Inflammatory macrophage (primary cell): ENCODE measurements at regions not wholly inside any gene's neighbourhood (a gene's known extent, or its start where the extent isn't known, plus 50 kb on each side); places are given as distances from the start of the nearest gene placed in this dataset.
A peak's percentile ranks its signal among the peaks of the same experiment; 100 is the strongest.
"Not testable (repeated sequence)": the region's sequence is repeated elsewhere in the genome, so short reads cannot be mapped to it uniquely, and the experiment has no call there.

Experiments used
- DNase-seq, 2 donors: peaks; one replicate each; pipeline ENCODE4 v3.0.0-alpha.2; 2020 to 2022

DNA sequence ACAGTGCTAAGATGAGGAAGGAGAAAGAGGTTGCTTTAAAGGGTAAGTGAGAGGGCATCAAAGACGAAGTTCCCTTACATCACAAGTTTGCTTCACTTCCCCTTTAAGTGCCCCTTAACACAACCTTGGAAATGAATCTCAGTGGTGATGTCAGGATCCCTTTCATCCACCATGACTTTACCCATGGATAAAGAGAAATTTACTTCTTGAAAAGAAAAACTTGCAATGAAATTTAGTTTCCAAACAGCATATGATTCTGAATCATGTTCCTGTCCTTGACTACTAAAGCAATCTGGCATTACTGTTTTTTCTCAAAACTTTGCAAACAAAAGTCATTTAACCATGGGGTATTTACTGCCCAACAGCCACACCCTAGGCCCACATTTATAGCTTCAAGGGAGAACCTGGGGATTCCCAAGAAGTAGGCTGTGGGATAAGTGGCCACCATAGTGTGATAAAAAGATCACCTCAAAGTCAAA is 135.9 kb downstream of the ITGB8 start:
- DNase-seq = peak; percentile 91 to 98

GRCh38 chr7:20470082-20470481 is 139.4 kb downstream of the ITGB8 start:
- DNase-seq = no peak

- DNase-seq = peak; percentile 79 to 84
These were observed 140.0 kb downstream of the ITGB8 start for GRCh38 chr7:20470726-20471125.

DNA sequence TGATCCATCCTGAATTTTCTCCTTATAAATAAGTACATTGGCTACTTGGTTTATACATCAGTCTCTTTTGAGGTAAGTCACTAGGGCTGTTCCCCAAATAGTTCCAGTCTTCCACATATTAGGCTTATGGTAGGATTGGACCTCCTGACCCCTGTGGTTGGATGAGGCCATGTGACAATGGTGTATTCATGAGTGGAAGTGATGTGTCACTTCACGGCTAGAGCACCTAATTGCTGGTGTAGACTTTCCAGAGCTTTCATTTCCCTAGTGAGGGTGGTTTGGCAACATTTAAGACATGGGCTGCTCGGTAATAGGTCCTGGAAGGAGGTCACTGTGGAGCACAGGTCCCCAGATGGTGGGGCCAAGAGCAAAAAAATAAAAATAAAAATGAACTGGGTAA is 141.2 kb upstream of the ABCB5 start:
- DNase-seq = peak; percentile 58 to 64

- DNase-seq = peak in 1 of 2 donors; percentile 50
These were observed 139.7 kb upstream of the ABCB5 start for GRCh38 chr7:20475756-20476155.

GRCh38 chr7:20477067-20477466 is 138.4 kb upstream of the ABCB5 start:
- DNase-seq = no peak

- DNase-seq = peak in 1 of 2 donors; percentile 48
These were observed 135.8 kb upstream of the ABCB5 start for GRCh38 chr7:20479706-20480105.

DNA sequence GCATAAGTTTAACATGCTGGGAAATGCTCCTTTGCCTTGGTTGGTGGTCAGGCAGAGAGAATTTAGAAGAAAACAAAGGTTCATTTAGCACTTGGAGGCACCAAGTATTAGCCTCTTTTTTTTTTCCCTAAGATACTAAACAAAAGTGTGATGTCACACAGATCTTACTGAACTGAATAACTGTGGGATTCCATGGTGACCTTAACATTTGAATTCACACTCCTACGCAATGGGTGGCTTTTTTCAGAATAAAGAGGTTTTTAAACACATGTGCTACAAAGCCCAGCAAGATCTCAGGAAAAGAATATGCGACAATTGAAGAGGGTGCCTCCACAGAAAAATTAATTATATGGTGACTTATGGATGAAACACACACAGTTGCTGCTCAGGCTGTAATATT is 133.4 kb upstream of the ABCB5 start:
- DNase-seq = no peak

- DNase-seq = peak; percentile 67 to 72
These were observed 131.1 kb upstream of the ABCB5 start for GRCh38 chr7:20484356-20484755.

GRCh38 chr7:20488850-20489249 is 126.6 kb upstream of the ABCB5 start:
- no peak for DNase-seq

- no peak for DNase-seq
These were observed 124.2 kb upstream of the ABCB5 start for GRCh38 chr7:20491284-20491683.

DNA sequence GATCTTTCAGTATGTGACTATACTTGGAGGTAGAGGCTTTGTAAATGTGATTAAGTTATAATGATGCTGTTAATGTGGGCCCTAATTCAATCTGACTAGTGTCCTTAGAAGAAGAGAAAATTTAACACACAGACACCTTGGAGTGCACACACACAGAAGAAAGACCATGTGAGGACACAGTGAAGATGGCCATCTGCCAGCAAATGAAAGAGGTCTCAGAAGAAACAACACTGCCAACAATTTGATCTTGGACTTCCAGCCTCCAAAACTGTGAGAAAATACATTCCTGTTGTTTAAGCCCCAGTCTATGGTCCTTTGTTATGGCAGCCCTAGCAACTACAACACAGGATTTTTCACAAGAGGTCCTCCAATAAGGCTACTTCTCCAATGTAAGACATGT is 120.9 kb upstream of the ABCB5 start:
- no peak for DNase-seq

DNA sequence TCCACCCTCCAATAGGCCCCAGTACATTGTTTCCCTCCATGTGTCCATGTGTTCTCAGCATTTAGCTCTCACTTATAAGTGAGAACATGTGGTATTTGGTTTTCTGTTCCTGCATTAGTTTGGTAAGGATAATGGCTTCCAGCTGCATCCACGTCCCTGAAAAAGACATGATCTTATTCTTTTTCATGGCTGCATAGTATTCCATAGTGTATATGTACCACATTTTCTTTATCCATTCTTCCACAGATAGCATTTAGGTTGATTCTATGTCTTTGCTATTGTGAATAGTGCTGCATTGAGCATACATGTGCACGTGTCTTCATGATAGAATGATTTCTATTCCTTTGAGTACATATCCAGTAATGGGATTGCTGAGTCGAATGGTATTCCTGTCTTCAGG is 114.0 kb upstream of the ABCB5 start:
- DNase-seq = not testable (repeated sequence)

DNA sequence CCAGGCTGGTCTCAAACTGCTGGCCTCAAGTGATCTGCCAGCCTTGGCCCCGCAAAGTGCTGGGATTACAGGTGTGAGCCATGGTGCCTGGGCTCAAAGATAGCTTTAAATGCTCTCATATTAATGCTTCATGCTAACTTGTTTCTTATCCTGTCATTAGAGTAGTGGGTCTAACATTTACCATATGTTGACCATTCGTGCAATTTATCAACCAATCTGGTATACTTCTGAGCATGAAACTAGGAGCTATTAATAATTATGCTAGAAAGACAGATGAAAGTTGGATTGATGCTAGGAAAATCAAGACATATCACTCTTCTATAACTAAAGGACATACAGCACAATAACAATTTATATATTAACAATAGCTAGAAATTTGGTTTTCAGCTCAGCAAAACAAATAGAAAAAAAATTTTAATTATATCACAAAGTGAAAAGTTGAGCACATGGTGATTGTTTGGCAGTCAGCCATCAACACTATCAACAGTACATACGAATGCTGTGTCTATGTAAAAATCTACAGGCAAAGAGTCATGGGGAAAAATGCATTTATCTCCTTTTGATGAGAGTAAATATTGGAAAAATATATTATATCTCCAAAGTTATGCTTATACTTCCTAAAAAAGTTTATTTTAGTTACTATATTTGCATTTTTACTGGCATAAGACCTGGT is 112.1 kb upstream of the ABCB5 start:
- DNase-seq = no peak

DNA sequence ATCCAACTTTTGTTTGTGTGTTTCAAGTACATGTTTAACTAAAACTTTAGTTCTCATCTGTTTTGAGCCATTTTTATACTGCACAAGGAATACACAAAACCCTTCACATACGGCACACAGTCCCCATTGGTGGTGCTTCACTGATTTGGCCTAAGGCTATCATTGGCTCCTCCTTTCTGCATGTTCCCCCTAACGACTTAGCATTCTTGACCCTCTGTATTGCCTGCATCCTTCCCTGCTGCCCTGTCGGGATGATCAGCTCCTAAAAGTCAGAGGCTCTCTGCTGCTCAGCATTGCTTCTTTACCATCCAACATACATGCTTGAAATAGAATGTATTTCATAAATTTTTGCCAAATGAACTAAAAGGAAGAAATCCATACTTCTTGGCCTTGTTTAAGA is 111.4 kb upstream of the ABCB5 start:
- no peak for DNase-seq

DNA sequence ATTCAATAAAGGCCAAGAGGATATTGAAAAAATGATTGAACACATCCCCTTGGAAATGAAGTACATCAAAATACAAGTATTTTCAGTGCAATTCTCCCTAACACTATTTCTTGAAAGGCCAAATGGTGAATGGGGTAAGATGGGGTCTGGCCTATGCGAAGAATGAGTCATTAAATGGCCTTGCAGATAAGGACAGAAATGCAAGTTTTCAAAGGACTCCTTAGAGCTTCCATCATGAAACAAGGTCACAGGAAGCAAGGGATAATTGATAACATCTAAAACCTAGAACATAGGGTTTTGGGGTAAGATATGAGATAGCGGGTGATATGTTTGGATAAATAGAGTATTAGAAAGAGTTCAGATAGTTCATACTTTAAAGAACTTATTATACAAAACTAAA is 109.3 kb upstream of the ABCB5 start:
- no peak for DNase-seq

DNA sequence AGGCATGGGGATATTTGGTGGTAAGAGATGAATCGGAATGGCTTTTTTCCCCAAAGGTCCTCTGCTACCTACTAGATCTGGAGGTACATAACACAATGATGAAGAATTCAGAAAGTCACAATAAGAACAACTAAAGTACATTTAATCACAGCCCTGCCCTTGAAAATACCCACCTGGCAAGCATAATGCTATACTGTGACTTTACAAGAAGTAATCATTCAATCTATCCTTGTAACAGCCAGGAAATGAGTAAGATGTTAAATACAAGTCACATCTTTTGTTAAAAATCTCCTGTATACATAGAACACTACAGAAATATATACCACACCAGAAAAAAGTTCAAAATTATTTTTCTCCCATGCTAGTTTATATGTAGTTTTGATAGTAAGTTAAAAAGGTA is 108.3 kb upstream of the ABCB5 start:
- DNase-seq = no peak

GRCh38 chr7:20508109-20508508 is 107.4 kb upstream of the ABCB5 start:
- DNase-seq = peak; percentile 72 to 78

GRCh38 chr7:20509892-20510572 is 105.4 kb upstream of the ABCB5 start:
- DNase-seq = no peak

- no peak for DNase-seq
These were observed 104.9 kb upstream of the ABCB5 start for GRCh38 chr7:20510573-20510900.

- no peak for DNase-seq
These were observed 102.1 kb upstream of the ABCB5 start for GRCh38 chr7:20513341-20513740.

DNA sequence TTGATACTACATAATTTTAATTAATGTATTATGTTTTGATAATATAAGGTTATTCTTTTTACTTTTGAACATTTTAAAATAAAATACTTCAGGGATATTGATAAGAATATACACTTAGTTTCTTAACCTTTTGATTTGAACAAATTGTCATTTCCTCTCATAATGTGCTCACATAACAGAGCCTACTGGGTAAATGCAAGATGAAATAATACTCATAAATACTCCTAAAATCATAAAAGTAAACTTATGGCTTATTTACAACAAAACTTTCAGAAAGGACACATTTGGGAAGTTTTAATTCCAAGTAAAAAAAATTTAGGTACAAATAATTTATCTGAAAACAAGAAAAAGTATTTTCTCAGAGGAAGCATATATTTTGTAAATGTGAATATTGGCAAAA is 101.6 kb upstream of the ABCB5 start:
- no peak for DNase-seq

DNA sequence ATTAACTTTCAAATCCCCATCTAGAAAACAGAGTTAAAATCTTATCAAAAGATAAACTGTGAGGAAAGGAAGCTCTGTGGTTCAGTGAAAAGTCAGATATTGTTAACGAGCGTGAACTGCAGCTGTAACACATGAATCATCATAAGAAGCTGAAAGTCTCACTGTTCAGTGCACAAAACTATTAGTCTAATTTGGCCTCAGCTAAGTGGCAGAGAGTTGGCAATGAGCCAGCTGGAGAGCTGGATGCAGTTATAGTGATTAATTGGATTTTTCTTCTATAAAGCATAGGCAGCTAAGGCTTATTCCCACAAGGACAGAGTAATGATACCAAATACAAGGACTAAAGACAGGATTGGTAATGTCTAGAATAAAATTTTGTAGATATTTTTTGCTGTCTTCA is 101.1 kb upstream of the ABCB5 start:
- DNase-seq = no peak

GRCh38 chr7:20519645-20520044 is 95.8 kb upstream of the ABCB5 start:
- DNase-seq = no peak

- DNase-seq = no peak
These were observed 94.9 kb upstream of the ABCB5 start for GRCh38 chr7:20520530-20520929.
